Activated CD4-positive, alpha-beta memory T cell treated with anti-CD3 and anti-CD28 coated beads for 36 hours (primary cell): ENCODE measurements at regions not wholly inside any gene's neighbourhood (a gene's known extent, or its start where the extent isn't known, plus 50 kb on each side); places are given as distances from the start of the nearest gene placed in this dataset.

Experiments used
- CTCF ChIA-PET: fragments of 350-600 bp; sonication (Branson Sonifier 250); formaldehyde crosslinking; loops from one replicate; lab custom pipeline; 2021; ENCODE audit warnings: antibody characterized with exemption, inconsistent platforms; lab: Charles Lee
- POLR2A ChIA-PET: fragments of 350-600 bp; sonication (Branson Sonifier 250); formaldehyde crosslinking; loops from one replicate; lab custom pipeline; 2021; ENCODE audit warnings: antibody characterized with exemption; lab: Charles Lee
- DNase-seq: peaks from one replicate; pipeline ENCODE4 v3.0.0-alpha.2; 2020
- H3K27ac Mint-ChIP-seq: one replicate; pipeline ENCODE4 v1.8.0; 2021; ENCODE audit warnings: mixed read lengths
- H3K27me3 Mint-ChIP-seq: one replicate; pipeline ENCODE4 v1.8.0; 2021; ENCODE audit warnings: mixed read lengths
- H3K36me3 Mint-ChIP-seq: one replicate; pipeline ENCODE4 v1.8.0; 2021; ENCODE audit warnings: mixed read lengths
- H3K4me1 Mint-ChIP-seq: one replicate; pipeline ENCODE4 v1.8.0; 2021; ENCODE audit warnings: low read depth, mixed read lengths
- H3K4me3 Mint-ChIP-seq: one replicate; pipeline ENCODE4 v1.8.0; 2021; ENCODE audit warnings: mild to moderate bottlenecking, mixed read lengths
- H3K9me3 Mint-ChIP-seq: one replicate; pipeline ENCODE4 v1.8.0; 2021; ENCODE audit warnings: mixed read lengths
- intact Hi-C: fragments of 100-400 bp; cut with micrococcal nuclease; formaldehyde crosslinking; loops from one replicate; pipeline ENCODE4 v1.15.1; 2023

GRCh38 chr2:181228661-181229060 is 228.5 kb upstream of the ITGA4 start:
- no peak overlapping the region for H3K4me3 Mint-ChIP-seq
- DNase-seq: no peak
- POLR2A ChIA-PET: no interaction called here
- peaks cover 19% of the 10 kb centered on the region for H3K4me1 Mint-ChIP-seq
- no peak overlapping the region for H3K27ac Mint-ChIP-seq
- CTCF ChIA-PET: no interaction called here
- intact Hi-C loops: no loop called here
- peaks cover 2% of the 10 kb centered on the region for H3K9me3 Mint-ChIP-seq
- H3K27me3 Mint-ChIP-seq: no peaks in the 10 kb centered on the region
- peaks cover 18% of the 10 kb centered on the region for H3K36me3 Mint-ChIP-seq

GRCh38 chr2:181231151-181231550 is 226.0 kb upstream of the ITGA4 start:
- Mint-ChIP-seq H3K9me3 (peaks cover 2% of the 10 kb centered on the region), H3K36me3 (peaks cover 18% of the 10 kb centered on the region), H3K4me1 (peaks cover 6% of the 10 kb centered on the region), H3K4me3 (no peak overlapping the region), H3K27me3 (no peaks in the 10 kb centered on the region), H3K27ac (no peak overlapping the region)
- peak; percentile 16 for DNase-seq
- ChIA-PET CTCF (no interaction called here), POLR2A (no interaction called here)
- intact Hi-C loops: no loop called here

- peaks cover 11% of the 10 kb centered on the region for H3K36me3 Mint-ChIP-seq
- H3K4me1 Mint-ChIP-seq: peaks cover 6% of the 10 kb centered on the region
- ChIA-PET CTCF (no interaction called here), POLR2A (no interaction called here)
- H3K9me3 Mint-ChIP-seq: no peaks in the 10 kb centered on the region
- no peaks in the 10 kb centered on the region for H3K27me3 Mint-ChIP-seq
- no peak for DNase-seq
- no peak overlapping the region for H3K4me3 Mint-ChIP-seq
- intact Hi-C loops: no loop called here
- H3K27ac Mint-ChIP-seq: no peak overlapping the region
Observed at GRCh38 chr2:181231886-181232621, 225.1 kb upstream of the ITGA4 start.

DNA sequence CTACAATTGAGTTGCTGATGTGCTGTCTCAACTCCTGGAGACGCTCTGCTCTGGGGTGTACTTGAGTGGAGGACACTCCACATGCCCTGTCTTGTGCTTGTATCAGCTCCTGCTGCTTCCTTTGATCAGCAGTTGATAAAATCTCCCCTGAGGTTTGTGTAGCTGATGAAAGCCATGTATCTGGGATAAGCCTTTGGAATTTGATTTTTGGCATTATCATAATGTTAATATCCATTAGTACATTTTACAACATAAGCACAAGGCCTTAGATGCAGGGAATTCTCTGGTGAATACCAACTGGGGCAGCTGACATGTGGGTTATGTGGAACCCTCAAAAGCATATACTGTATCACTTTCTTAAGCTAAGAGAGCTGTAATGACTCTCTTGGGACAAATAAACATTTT is 222.7 kb upstream of the ITGA4 start:
- ChIA-PET CTCF (interaction anchor here (1.4 kb wide), 1 partner anchor 130 kb away, joined by 3 read pairs; no protein-coding TSS in a partner anchor), POLR2A (no interaction called here)
- no peak overlapping the region for H3K27ac Mint-ChIP-seq
- no peak overlapping the region for H3K4me3 Mint-ChIP-seq
- no peak for DNase-seq
- no peaks in the 10 kb centered on the region for H3K27me3 Mint-ChIP-seq
- no peaks in the 10 kb centered on the region for H3K9me3 Mint-ChIP-seq
- intact Hi-C loops: no loop called here
- H3K4me1 Mint-ChIP-seq: peaks cover 14% of the 10 kb centered on the region
- H3K36me3 Mint-ChIP-seq: peaks cover 4% of the 10 kb centered on the region

DNA sequence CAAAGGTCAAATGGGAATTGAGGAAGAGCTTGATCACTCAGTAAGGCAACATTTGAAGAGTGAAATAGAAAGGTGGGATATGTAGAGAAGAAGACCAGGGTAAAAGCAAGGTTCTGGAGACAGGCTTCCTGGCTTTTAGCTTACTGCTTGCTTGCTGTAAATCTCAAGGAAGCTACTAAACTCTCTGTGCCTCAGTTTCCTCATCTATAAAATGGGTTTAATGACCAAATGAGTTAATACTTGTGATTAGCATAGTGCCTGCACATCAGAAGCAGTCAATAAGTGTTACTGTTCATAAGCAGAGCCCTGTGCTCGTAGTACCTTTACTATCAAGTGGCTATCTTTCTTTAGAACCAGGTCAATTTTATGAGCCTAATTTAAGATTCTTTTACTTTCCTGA is 222.2 kb upstream of the ITGA4 start:
- Mint-ChIP-seq H3K4me1 (peaks cover 15% of the 10 kb centered on the region), H3K27ac (no peak overlapping the region), H3K4me3 (no peak overlapping the region), H3K36me3 (peaks cover 4% of the 10 kb centered on the region), H3K9me3 (no peaks in the 10 kb centered on the region), H3K27me3 (no peaks in the 10 kb centered on the region)
- no peak for DNase-seq
- CTCF ChIA-PET: no interaction called here
- intact Hi-C loops: no loop called here
- POLR2A ChIA-PET: no interaction called here

GRCh38 chr2:181235683-181236459 is 221.3 kb upstream of the ITGA4 start:
- Mint-ChIP-seq H3K27me3 (no peaks in the 10 kb centered on the region), H3K9me3 (no peaks in the 10 kb centered on the region), H3K27ac (no peak overlapping the region), H3K36me3 (peaks cover 4% of the 10 kb centered on the region), H3K4me3 (no peak overlapping the region), H3K4me1 (peaks cover 17% of the 10 kb centered on the region)
- ChIA-PET POLR2A (no interaction called here), CTCF (interaction anchor here (1.1 kb wide), 1 partner anchor 130 kb away, joined by 3 read pairs; no protein-coding TSS in a partner anchor)
- DNase-seq: no peak
- intact Hi-C loops: no loop called here

DNA sequence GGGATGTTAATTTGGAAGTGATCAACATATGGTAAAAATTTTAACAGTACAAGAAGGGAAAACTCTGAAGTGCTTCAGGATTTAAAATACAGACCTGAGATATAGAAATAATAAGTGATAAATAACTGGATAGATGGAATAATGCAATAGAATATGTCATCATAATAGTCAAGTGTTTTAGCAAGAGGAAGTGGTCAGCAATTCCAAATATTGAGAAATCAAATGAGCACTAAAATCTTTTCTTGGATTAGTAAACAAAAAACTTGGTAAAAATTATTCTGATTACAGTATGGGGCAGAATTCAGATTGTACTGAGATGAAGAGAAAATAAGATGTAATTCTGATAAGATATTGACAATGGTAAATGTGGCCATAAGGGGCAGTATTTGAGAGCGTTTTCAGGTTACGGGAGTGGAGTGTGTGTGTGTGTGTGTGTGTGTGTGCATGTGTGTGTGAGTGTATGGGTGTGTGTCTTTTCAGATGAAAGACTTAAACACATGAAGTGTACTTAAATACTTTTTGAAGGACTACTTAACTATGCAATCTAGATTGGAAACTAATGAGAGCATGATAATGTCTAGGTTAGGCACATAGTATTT is 217.9 kb upstream of the ITGA4 start:
- no peak overlapping the region for H3K27ac Mint-ChIP-seq
- H3K4me1 Mint-ChIP-seq: peaks cover 36% of the 10 kb centered on the region
- POLR2A ChIA-PET: no interaction called here
- intact Hi-C loops: no loop called here
- CTCF ChIA-PET: interaction anchor here (0.6 to 1.0 kb wide), 2 partner anchors 16 to 95 kb away, joined by 3 to 4 read pairs; no protein-coding TSS in a partner anchor
- no peaks in the 10 kb centered on the region for H3K9me3 Mint-ChIP-seq
- peaks cover 1% of the 10 kb centered on the region for H3K36me3 Mint-ChIP-seq
- DNase-seq: peak; percentile 16
- no peak overlapping the region for H3K4me3 Mint-ChIP-seq
- no peaks in the 10 kb centered on the region for H3K27me3 Mint-ChIP-seq

DNA sequence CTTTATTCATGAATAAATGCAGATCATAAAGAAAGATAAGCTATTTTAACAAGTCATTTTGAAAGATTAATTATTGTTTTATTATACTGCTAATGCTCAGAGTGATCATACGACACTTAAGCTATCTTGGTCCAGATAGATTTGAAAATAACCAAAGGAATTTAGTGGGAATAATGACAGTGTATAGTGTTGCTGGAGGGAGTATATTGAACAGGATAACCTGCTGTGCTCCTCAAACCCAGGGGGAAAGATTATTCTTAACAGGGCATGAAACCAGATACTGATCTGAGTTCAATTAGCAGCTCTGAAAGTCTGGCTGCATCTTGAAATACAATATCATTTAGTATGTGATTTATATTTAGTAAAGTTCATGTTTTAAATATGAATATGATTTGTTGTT is 216.3 kb upstream of the ITGA4 start:
- POLR2A ChIA-PET: no interaction called here
- DNase-seq: no peak
- Mint-ChIP-seq H3K27ac (no peak overlapping the region), H3K4me1 (peaks cover 36% of the 10 kb centered on the region), H3K36me3 (peaks cover 4% of the 10 kb centered on the region), H3K4me3 (no peak overlapping the region), H3K9me3 (no peaks in the 10 kb centered on the region), H3K27me3 (no peaks in the 10 kb centered on the region)
- intact Hi-C loops: loop anchor here (2.0 to 10.0 kb wide), 4 partner anchors 16 to 444 kb away; partner anchors contain the start of genes ITGA4 and NEUROD1
- CTCF ChIA-PET: interaction anchor here (1.3 kb wide), 1 partner anchor 135 kb away, joined by 4 read pairs; no protein-coding TSS in a partner anchor

GRCh38 chr2:181241366-181241765 is 215.8 kb upstream of the ITGA4 start:
- ChIA-PET POLR2A (no interaction called here), CTCF (interaction anchor here (1.3 kb wide), 1 partner anchor 135 kb away, joined by 4 read pairs; no protein-coding TSS in a partner anchor)

DNA sequence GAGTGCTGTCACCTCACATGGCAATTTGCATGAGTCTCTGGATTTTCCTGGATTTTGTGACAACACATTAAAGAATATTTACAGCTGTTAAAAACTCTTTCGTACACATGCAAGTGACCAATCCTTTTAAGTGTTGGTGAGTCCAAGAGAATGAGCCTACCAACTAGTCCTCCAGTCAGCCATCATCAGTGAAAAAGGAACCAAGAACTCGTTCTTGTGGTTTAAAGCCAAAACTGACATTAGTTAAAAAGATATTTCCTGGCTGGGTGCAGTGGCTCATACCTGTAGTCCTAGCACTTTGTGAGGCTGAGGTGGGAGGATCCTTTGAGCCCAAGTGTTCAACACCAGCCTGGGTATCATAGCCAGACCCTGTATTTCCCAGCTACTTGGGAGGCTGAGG is 215.4 kb upstream of the ITGA4 start:
- Mint-ChIP-seq H3K4me1 (peaks cover 32% of the 10 kb centered on the region), H3K36me3 (peaks cover 4% of the 10 kb centered on the region), H3K27me3 (no peaks in the 10 kb centered on the region), H3K9me3 (no peaks in the 10 kb centered on the region), H3K4me3 (no peak overlapping the region), H3K27ac (peak overlapping the region; percentile 77)
- ChIA-PET CTCF (no interaction called here), POLR2A (no interaction called here)
- intact Hi-C loops: loop anchor here (2.0 to 10.0 kb wide), 4 partner anchors 17 to 443 kb away; partner anchors contain the start of genes ITGA4 and NEUROD1
- DNase-seq: peak; percentile 46

More at GRCh38 chr2:181241366-181241765, 215.8 kb upstream of the ITGA4 start:
- no peaks in the 10 kb centered on the region for H3K9me3 Mint-ChIP-seq
- H3K4me1 Mint-ChIP-seq: peaks cover 32% of the 10 kb centered on the region
- peak overlapping the region; percentile 77 for H3K27ac Mint-ChIP-seq
- H3K27me3 Mint-ChIP-seq: no peaks in the 10 kb centered on the region
- H3K36me3 Mint-ChIP-seq: peaks cover 4% of the 10 kb centered on the region
- DNase-seq: no peak
- intact Hi-C loops: loop anchor here (2.0 to 10.0 kb wide), 4 partner anchors 17 to 443 kb away; partner anchors contain the start of genes ITGA4 and NEUROD1
- no peak overlapping the region for H3K4me3 Mint-ChIP-seq

DNA sequence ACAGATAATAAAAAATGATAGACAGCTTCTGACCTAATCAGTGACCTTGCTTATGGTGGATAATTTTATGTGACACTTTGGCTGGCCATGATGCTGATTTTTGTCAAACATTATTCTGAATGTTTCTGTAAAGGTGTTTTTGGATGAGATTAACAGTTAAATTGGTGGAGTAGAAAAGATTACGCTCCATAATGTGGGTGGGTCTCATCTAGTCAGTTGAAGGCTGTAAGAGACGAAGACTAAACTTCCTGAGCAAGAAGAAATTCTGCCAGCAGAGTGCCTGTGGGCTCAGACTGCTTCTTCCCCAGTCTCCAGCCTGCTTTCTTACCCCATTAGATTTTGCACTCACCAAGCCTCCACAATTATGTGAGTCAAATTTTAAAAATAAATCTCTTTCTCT is 214.9 kb upstream of the ITGA4 start:
- Mint-ChIP-seq H3K27ac (peak overlapping the region; percentile 77), H3K36me3 (peaks cover 3% of the 10 kb centered on the region), H3K9me3 (no peaks in the 10 kb centered on the region), H3K27me3 (no peaks in the 10 kb centered on the region), H3K4me3 (no peak overlapping the region), H3K4me1 (peaks cover 32% of the 10 kb centered on the region)
- DNase-seq: no peak
- CTCF ChIA-PET: no interaction called here
- intact Hi-C loops: loop anchor here (5.0 to 10.0 kb wide), 3 partner anchors 35 to 443 kb away; partner anchors contain the start of genes ITGA4 and NEUROD1
- POLR2A ChIA-PET: no interaction called here

DNA sequence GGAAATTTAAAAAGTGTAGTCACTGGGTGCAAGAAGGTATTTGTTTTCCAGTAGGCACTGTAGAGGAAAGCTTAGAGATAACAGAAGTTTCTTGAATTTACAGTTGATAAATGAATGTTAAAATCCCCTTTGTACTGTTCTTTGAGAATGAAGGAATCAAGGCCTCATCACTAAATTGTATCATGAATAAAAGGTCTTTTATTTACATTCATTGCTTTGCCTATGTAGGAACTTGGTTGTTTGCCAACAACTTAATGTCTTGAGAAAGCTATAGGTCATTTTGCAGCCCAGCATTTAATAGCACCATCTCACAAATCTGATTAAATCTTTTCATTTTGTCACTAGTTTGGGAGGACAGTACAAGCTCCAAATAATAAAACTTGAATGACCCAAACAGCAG is 213.9 kb upstream of the ITGA4 start:
- Mint-ChIP-seq H3K9me3 (no peaks in the 10 kb centered on the region), H3K36me3 (peaks cover 2% of the 10 kb centered on the region), H3K4me1 (peaks cover 32% of the 10 kb centered on the region), H3K27me3 (no peaks in the 10 kb centered on the region), H3K4me3 (no peak overlapping the region), H3K27ac (no peak overlapping the region)
- ChIA-PET CTCF (no interaction called here), POLR2A (no interaction called here)
- intact Hi-C loops: loop anchor here (5.0 to 10.0 kb wide), 3 partner anchors 34 to 441 kb away; partner anchors contain the start of genes ITGA4 and NEUROD1
- DNase-seq: no peak
